Skeletal muscle tissue (tissue), 3 donors: ENCODE measurements at regions not wholly inside any gene's neighbourhood (a gene's known extent, or its start where the extent isn't known, plus 50 kb on each side); places are given as distances from the start of the nearest gene placed in this dataset.

Experiments
- H3K27ac ChIP-seq: one replicate; pipeline ENCODE4 v1.7.0; 2013; ENCODE audit warnings: mild to moderate bottlenecking, low read depth, low read length, inconsistent platforms
- H3K27me3 ChIP-seq, 3 donors: one replicate each; pipeline ENCODE4 v1.7.0; 2013; ENCODE audit warnings: low read length in 3 of 3; ENCODE audit not compliant: control insufficient read depth in 3 of 3, insufficient read depth in 3 of 3
- H3K36me3 ChIP-seq, 3 donors: one replicate each; pipeline ENCODE4 v1.7.0; 2013; ENCODE audit warnings: low read length in 3 of 3; ENCODE audit not compliant: control insufficient read depth in 3 of 3, insufficient read depth in 3 of 3
- H3K4me1 ChIP-seq, 3 donors: one replicate each; pipeline ENCODE4 v1.7.0; 2013; ENCODE audit warnings: low read length in 3 of 3, mild to moderate bottlenecking in 3 of 3; ENCODE audit not compliant: control insufficient read depth in 3 of 3, insufficient read depth in 3 of 3
- H3K4me3 ChIP-seq, 3 donors: one replicate each; pipeline ENCODE4 v1.7.0; 2013; ENCODE audit warnings: low read length in 3 of 3
- H3K9ac ChIP-seq, 3 donors: one replicate each; pipeline ENCODE4 v1.7.0; 2013; ENCODE audit warnings: low read length in 3 of 3, mild to moderate bottlenecking in 3 of 3, moderate library complexity in 2 of 3, low read depth in 1 of 3
- H3K9me3 ChIP-seq, 3 donors: one replicate each; pipeline ENCODE4 v1.7.0; 2013; ENCODE audit warnings: low read length in 3 of 3; ENCODE audit not compliant: control insufficient read depth in 3 of 3
- donor health status: Osteomylitis.

DNA sequence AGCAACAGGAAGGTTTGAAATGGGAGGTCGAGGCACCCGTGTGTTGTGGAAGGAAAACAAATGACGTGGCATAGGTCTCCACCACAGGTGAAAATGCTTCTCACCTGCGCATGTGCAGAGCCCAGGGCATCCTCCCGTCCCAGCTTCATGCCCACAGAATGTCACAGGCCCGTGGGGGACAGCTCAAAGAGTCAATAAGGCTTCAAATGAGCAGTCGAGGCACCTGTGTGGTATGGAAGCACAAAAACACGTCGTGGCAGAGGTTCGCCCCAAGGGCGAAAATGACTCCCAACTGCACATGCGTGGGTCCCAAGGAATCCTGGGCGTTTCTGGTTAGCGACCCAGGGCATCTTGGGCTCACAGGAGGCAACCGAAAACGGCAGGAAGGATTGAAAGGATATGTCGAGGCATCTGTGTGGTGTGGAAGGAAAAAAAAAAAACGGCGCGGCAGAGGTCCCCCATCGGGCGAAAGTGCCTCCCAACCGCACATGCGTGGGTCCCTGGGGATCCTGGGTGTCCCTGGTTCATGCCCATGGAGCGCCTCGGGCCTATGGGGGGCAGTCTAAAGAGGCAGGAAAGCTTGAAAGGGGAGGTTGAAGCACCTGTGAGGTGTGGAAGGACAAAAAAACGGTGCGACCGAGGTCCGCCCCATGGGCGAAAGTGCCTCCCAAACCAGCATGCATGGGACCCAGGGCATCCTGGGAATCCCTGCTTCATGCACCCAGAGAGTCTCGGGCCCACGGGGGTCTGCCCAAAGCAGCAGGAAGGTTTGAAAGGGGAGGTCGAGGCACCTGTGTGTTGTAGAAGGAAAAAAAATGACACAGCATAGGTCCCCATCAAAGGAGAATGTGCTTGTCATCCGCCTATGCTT lies 578.5 kb downstream of the ALG10 start:
- no peaks in the 10 kb centered on the region for H3K36me3 ChIP-seq
- H3K4me1 ChIP-seq = no peaks in the 10 kb centered on the region
- no peak overlapping the region for H3K9ac ChIP-seq
- H3K27ac ChIP-seq = no peak overlapping the region
- H3K4me3 ChIP-seq = no peak overlapping the region
- peaks cover 3 to 21% (median 4%) of the 10 kb centered on the region in 3 donors for H3K9me3 ChIP-seq
- no peaks in the 10 kb centered on the region for H3K27me3 ChIP-seq

- Histone ChIP-seq H3K27ac (no peak overlapping the region), H3K9me3 (peaks cover 3 to 21% (median 3%) of the 10 kb centered on the region in 3 donors), H3K4me3 (no peak overlapping the region), H3K4me1 (no peaks in the 10 kb centered on the region), H3K36me3 (no peaks in the 10 kb centered on the region), H3K9ac (no peak overlapping the region), H3K27me3 (no peaks in the 10 kb centered on the region)
Measured at GRCh38 chr12:34601689-34602088, 579.4 kb downstream of the ALG10 start.

GRCh38 chr12:34602213-34602940 lies 580.1 kb downstream of the ALG10 start:
- H3K4me3 ChIP-seq = no peak overlapping the region
- no peak overlapping the region for H3K9ac ChIP-seq
- peaks cover under 1 to 27% (median 3%) of the 10 kb centered on the region in 3 donors for H3K9me3 ChIP-seq
- no peak overlapping the region for H3K27ac ChIP-seq
- no peaks in the 10 kb centered on the region for H3K27me3 ChIP-seq
- H3K4me1 ChIP-seq = no peaks in the 10 kb centered on the region
- H3K36me3 ChIP-seq = no peaks in the 10 kb centered on the region

DNA sequence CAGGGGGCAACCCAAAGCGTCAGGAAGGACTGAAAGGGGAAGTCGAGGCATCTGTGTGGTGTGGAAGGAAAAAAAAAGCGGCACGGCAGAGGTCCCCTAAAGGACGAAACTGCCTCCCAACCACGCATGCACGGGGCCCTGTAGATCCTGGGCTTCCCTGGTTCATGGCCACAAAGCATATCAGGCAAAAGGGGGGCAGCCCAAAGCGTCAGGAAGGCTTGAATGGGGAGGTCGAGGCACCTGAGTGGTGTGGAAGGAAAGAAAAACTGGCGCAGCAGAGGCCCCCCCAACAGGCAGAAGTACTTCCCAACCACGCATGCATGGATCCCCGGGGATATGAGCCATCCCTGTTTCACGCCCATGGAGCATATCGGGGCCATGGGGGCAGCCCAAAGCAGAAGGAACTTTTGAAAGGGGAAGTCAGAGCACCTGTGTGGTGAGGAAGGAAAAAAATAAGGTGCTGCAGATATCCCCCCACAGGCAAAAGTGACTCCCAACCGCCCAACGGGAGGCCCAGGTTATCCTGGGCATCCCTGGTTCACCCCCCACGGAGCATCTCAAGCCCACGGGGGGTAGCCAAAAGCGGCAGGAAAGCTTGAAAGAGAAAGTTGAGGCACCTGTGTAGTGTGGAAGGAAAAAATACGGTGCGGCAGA lies 581.2 kb downstream of the ALG10 start:
- Histone ChIP-seq H3K4me1 (no peaks in the 10 kb centered on the region), H3K27me3 (no peaks in the 10 kb centered on the region), H3K4me3 (no peak overlapping the region), H3K9ac (no peak overlapping the region), H3K36me3 (no peaks in the 10 kb centered on the region), H3K27ac (no peak overlapping the region), H3K9me3 (peaks cover 3 to 25% (median 4%) of the 10 kb centered on the region in 3 donors)

DNA sequence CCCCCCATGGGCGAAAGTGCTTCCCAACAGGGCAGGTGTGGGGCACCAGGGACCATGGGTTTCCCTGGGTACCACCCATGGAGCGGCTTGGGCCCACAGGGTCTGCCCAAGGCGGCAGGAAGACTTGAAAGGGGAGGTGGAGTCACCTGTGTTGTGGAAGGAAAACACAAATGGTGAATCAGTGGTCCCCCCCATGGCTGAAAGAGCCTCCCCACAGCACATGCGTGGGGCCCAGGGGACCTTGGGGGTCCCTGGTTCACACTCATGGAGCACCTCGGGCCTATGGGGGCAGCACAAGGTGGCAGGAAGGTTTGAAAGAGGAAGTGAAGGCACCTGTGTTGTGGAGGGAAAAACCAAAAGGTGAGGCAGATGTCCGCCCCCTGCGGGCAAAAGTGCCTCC lies 581.9 kb downstream of the ALG10 start:
- Histone ChIP-seq H3K27me3 (no peaks in the 10 kb centered on the region), H3K9me3 (peaks cover 3 to 25% (median 4%) of the 10 kb centered on the region in 3 donors), H3K9ac (no peak overlapping the region), H3K4me1 (no peaks in the 10 kb centered on the region), H3K27ac (no peak overlapping the region), H3K36me3 (no peaks in the 10 kb centered on the region), H3K4me3 (no peak overlapping the region)

DNA sequence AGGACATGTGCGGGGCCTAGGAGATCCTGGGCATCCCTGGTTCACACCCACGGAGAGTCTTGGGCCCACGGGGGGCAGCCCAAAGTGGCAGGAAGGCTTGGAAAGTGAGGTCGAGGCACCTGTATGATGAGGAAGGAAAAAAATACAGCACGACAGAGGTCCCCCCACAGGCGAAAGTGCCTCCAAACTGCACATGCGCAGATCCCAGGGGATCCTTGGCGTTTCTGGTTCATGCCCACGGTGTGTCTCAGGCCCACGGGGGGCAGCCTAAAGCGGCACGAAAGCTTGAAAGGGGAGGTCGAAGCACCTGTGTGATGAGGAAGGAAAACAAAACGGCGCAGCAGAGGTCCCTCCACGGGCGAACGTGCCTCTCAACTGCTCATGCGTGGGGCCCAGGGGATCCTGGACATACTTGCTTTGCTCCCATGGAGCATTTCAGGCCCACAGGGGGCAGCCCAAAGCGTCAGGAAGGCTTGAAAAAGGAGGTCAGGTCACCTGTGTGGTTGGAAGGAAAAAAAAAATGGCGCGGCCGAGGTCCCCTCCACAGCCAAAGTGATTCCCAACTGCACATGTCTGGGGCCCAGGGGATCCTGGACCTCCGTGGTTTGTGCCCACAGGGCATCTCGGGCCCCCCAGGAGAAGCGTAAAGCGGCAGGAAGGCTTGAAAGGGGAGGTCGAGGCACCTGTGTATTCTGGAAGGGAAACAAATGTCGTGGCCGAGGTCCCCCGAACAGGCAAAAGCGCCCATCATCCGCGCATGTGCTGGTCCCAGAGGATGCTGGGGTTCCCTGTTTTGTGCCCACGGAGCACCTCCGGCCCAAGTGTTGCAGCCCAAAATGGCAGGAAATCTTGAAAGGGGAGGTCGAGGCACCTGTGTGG lies 582.6 kb downstream of the ALG10 start:
- H3K4me3 ChIP-seq = no peak overlapping the region
- H3K27me3 ChIP-seq = no peaks in the 10 kb centered on the region
- H3K4me1 ChIP-seq = no peaks in the 10 kb centered on the region
- peaks cover 2 to 25% (median 3%) of the 10 kb centered on the region in 3 donors for H3K9me3 ChIP-seq
- H3K36me3 ChIP-seq = no peaks in the 10 kb centered on the region
- no peak overlapping the region for H3K9ac ChIP-seq
- no peak overlapping the region for H3K27ac ChIP-seq

- Histone ChIP-seq H3K4me3 (no peak overlapping the region), H3K4me1 (no peaks in the 10 kb centered on the region), H3K27me3 (no peaks in the 10 kb centered on the region), H3K9me3 (peaks cover 2 to 25% (median 3%) of the 10 kb centered on the region in 3 donors), H3K36me3 (no peaks in the 10 kb centered on the region), H3K27ac (no peak overlapping the region), H3K9ac (no peak overlapping the region)
Measured at GRCh38 chr12:34605510-34605887, 583.2 kb downstream of the ALG10 start.

GRCh38 chr12:34605955-34606748 lies 583.9 kb downstream of the ALG10 start:
- H3K4me3 ChIP-seq = no peak overlapping the region
- H3K27me3 ChIP-seq = no peaks in the 10 kb centered on the region
- H3K9me3 ChIP-seq = peaks cover 2 to 22% (median 3%) of the 10 kb centered on the region in 3 donors
- no peak overlapping the region for H3K9ac ChIP-seq
- no peaks in the 10 kb centered on the region for H3K36me3 ChIP-seq
- no peaks in the 10 kb centered on the region for H3K4me1 ChIP-seq
- no peak overlapping the region for H3K27ac ChIP-seq
